Sigmoid colon (tissue), 6 donors: ENCODE measurements at regions not wholly inside any gene's neighbourhood (a gene's known extent, or its start where the extent isn't known, plus 50 kb on each side); places are given as distances from the start of the nearest gene placed in this dataset.

Experiments used
- DNase-seq: peaks from one replicate; pipeline ENCODE4 v3.0.0-alpha.2; 2019
- H3K27ac ChIP-seq, 4 donors: fragments of 200-600 bp; sonication (generic); one replicate each; pipeline ENCODE4 v1.5.1; 2016 to 2019; ENCODE audit warnings: mild to moderate bottlenecking in 1 of 4
- H3K27me3 ChIP-seq, 3 donors: fragments of 200-600 bp; sonication (generic); one replicate each; pipeline ENCODE4 v1.5.1; 2019; ENCODE audit warnings: mild to moderate bottlenecking in 1 of 3
- H3K36me3 ChIP-seq, 4 donors: fragments of 200-600 bp; sonication (generic); one replicate each; pipeline ENCODE4 v1.5.1; 2016 to 2019
- H3K4me1 ChIP-seq, 4 donors: fragments of 200-600 bp; sonication (generic); one replicate each; pipeline ENCODE4 v1.5.1; 2017 to 2019
- H3K4me3 ChIP-seq, 4 donors: fragments of 200-600 bp; sonication (generic); one replicate each; pipeline ENCODE4 v1.5.1; 2017 to 2019; ENCODE audit warnings: mild to moderate bottlenecking in 2 of 4, moderate library complexity in 1 of 4
- H3K9me3 ChIP-seq, 4 donors: fragments of 200-600 bp in 3 of 4; sonication (generic) in 3 of 4; one replicate each; pipeline versions ENCODE4 v1.5.1 to v1.6.1; 2013 to 2019
- EP300 ChIP-seq, 4 donors: sonication (generic); formaldehyde crosslinking; IDR thresholded peaks; one replicate each; pipeline ENCODE4 v1.6.1; 2017; ENCODE audit warnings: antibody characterized with exemption in 4 of 4
- POLR2A ChIP-seq, 2 donors: fragments of 450-650 bp; IDR thresholded peaks; one replicate each; pipeline ENCODE4 v1.6.1; 2016; ENCODE audit warnings: antibody characterized with exemption in 2 of 2, mild to moderate bottlenecking in 2 of 2, moderate library complexity in 2 of 2
- POLR2AphosphoS5 ChIP-seq, 4 donors: sonication (generic); formaldehyde crosslinking; IDR thresholded peaks; one replicate each; pipeline ENCODE4 v1.6.1; 2017; ENCODE audit warnings: antibody characterized with exemption in 4 of 4
- WGBS, 2 donors: extraction: QIAGEN DNeasy Blood & Tissue Kit; methylation state at CpG; one replicate each; pipeline ENCODE4 v1.1.7; 2013; 5-methylcytosine and 5-hydroxymethylcytosine counted together
- intact Hi-C: fragments of 100-400 bp; cut with DNase I; formaldehyde crosslinking; loops from one replicate; pipeline ENCODE4 v1.15.1; 2023
- TF ChIP-seq, protein P1 (sequence below), 4 experiments: fragments of 450-650 bp in 3 of 4; fragments of 200-600 bp in 1 of 4; IDR thresholded peaks; one replicate each; pipeline ENCODE4 v1.5.1; 2016 to 2019; ENCODE audit warnings: antibody characterized with exemption in 4 of 4, mild to moderate bottlenecking in 3 of 4, moderate library complexity in 2 of 4
- donor health status: healthy with polysubstance abuse.
- donor health status: healthy.

DNA sequence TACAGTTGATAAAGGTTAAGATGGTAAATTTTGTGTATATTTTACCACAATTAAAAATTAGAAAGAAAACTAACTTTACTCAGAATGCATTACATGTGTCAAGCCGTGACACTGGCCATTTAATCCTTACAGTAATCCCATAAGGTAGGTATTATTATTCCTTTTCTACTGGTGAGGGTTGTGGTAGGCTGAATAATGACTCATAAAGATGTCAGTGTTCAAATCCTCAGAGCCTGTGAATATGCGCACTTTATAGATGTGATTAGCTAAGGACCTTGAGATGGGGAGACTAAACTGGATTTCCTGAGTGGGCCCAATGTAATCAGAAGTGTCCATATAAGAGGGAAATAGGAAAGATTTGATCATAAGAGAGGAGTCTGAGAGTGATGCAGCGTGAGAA, 288.1 kb downstream of the TMEM167A start:
- Histone ChIP-seq H3K27ac (no peak overlapping the region), H3K36me3 (no peaks in the 10 kb centered on the region), H3K4me1 (no peaks in the 10 kb centered on the region), H3K9me3 (no peaks in the 10 kb centered on the region), H3K4me3 (no peak overlapping the region), H3K27me3 (no peaks in the 10 kb centered on the region)
- intact Hi-C loops = no loop called here
- no peak for DNase-seq
- WGBS, 2 donors = 88 to 91% methylated on average over 3 of the region's 3 CpGs
- TF ChIP-seq POLR2AphosphoS5 (IDR thresholded peaks at IDR 0.05) (no peak), EP300 (IDR thresholded peaks at IDR 0.05) (no peak), POLR2A (IDR thresholded peaks at IDR 0.05) (no peak)
- TF ChIP-seq, protein P1, sequence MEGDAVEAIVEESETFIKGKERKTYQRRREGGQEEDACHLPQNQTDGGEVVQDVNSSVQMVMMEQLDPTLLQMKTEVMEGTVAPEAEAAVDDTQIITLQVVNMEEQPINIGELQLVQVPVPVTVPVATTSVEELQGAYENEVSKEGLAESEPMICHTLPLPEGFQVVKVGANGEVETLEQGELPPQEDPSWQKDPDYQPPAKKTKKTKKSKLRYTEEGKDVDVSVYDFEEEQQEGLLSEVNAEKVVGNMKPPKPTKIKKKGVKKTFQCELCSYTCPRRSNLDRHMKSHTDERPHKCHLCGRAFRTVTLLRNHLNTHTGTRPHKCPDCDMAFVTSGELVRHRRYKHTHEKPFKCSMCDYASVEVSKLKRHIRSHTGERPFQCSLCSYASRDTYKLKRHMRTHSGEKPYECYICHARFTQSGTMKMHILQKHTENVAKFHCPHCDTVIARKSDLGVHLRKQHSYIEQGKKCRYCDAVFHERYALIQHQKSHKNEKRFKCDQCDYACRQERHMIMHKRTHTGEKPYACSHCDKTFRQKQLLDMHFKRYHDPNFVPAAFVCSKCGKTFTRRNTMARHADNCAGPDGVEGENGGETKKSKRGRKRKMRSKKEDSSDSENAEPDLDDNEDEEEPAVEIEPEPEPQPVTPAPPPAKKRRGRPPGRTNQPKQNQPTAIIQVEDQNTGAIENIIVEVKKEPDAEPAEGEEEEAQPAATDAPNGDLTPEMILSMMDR (IDR thresholded peaks at IDR 0.05) = no peak

DNA sequence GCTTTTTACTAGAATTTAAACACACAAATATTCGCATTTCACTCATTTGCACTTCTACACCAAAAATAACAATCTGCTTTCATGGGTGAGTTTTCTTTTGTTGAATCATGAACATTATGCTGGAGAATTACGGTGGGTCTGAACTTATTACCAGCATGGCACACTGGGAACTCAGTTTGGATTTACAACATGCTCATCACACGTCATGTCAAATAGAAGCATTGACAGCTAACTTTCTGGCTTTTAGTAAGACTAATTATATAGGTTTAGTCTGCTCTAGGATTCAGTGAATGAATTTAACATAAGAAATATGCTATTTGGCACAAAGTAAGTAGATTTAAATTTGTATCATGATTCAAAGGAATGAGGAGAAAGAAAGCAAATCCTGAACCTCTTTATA, 290.4 kb downstream of the TMEM167A start:
- DNase-seq = no peak

DNA sequence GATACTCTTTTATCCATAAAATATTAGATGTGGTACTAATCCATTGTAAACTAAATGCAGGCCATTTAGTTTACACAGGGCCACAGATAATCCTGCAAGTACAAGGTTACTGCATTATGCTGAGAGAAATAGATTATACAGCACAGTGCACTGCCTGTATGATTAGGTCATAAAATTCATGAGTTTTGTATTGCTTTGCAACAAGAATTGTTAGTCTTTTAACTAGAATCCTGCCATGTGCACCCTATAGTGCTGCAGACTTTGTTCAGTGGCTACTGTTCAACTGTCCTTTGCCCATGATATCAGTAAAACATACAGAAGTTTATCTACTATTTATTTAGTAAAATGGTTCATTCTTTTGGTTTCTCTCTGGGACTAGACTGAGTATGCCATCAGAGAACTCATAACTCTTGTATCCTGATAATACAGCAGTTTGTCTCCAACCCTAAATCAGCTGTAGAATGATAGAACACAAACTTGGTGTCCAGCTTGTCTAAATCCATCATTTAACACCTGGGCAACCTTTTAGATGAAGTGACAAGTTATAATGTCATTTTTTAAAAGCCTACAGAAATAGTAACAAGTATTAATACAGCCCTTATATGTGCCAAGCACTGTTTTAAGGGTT, 291.2 kb downstream of the TMEM167A start:
- Histone ChIP-seq H3K36me3 (no peaks in the 10 kb centered on the region), H3K4me3 (no peak overlapping the region), H3K4me1 (no peaks in the 10 kb centered on the region), H3K9me3 (no peaks in the 10 kb centered on the region), H3K27me3 (no peaks in the 10 kb centered on the region), H3K27ac (no peak overlapping the region)
- intact Hi-C loops = no loop called here
- TF ChIP-seq POLR2AphosphoS5 (IDR thresholded peaks at IDR 0.05) (no peak), EP300 (IDR thresholded peaks at IDR 0.05) (no peak), POLR2A (IDR thresholded peaks at IDR 0.05) (no peak)
- TF ChIP-seq, protein P1 (IDR thresholded peaks at IDR 0.05) = no peak
- no peak for DNase-seq

More for the DNA sequence above, 290.4 kb downstream of the TMEM167A start:
- 92 to 94% methylated on average over 3 of the region's 3 CpGs for WGBS, 2 donors
- TF ChIP-seq, protein P1 (IDR thresholded peaks at IDR 0.05) = no peak
- TF ChIP-seq EP300 (IDR thresholded peaks at IDR 0.05) = no peak
- no peak for TF ChIP-seq POLR2A (IDR thresholded peaks at IDR 0.05)
- TF ChIP-seq POLR2AphosphoS5 (IDR thresholded peaks at IDR 0.05) = no peak
- Histone ChIP-seq H3K27me3 (no peaks in the 10 kb centered on the region), H3K36me3 (no peaks in the 10 kb centered on the region), H3K9me3 (no peaks in the 10 kb centered on the region), H3K4me3 (no peak overlapping the region), H3K4me1 (no peaks in the 10 kb centered on the region), H3K27ac (no peak overlapping the region)
- intact Hi-C loops = no loop called here

DNA sequence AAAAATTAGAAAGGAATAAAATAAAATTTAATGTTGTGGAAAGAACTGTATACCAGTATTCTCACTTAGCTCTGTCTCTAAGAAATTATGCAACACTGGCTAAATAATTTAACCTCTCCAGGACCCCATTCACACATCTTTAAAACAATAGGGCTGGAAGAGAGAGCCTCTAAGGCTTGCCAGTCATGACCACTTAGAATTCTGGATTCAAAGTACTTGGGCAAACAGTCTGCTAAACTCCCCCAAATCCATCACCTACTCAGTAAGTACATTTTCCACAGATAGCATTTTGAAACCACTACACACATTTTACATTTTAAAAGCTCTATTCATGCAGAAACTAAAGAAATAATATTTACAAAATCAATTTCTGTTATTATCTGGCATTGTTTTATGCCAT, 291.7 kb downstream of the TMEM167A start:
- Histone ChIP-seq H3K36me3 (no peaks in the 10 kb centered on the region), H3K4me3 (no peak overlapping the region), H3K4me1 (no peaks in the 10 kb centered on the region), H3K9me3 (no peaks in the 10 kb centered on the region), H3K27ac (no peak overlapping the region), H3K27me3 (no peaks in the 10 kb centered on the region)
- no peak for TF ChIP-seq POLR2A (IDR thresholded peaks at IDR 0.05)
- no peak for TF ChIP-seq POLR2AphosphoS5 (IDR thresholded peaks at IDR 0.05)
- TF ChIP-seq, protein P1 (IDR thresholded peaks at IDR 0.05) = no peak
- TF ChIP-seq EP300 (IDR thresholded peaks at IDR 0.05) = no peak
- intact Hi-C loops = no loop called here
- no peak for DNase-seq

DNA sequence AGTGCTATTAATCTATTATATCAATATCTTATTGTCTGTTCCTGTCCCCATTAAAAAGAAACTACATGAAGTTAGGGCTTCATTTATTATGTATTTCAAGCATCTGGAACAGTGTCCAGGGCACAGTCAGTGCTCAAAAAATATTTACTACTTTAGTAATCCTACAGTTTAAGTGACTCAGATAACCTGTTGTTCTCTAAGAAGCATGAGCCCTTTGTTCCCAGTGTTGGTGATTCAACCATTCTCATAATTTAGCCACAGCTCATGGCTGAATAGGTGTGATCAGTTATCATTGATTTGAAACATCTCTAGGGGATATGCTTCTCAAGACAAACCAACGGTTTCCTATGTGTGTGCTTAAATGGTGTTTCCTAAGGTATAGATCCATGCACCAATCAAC, 292.7 kb downstream of the TMEM167A start:
- TF ChIP-seq POLR2A (IDR thresholded peaks at IDR 0.05) = no peak
- TF ChIP-seq EP300 (IDR thresholded peaks at IDR 0.05) = no peak
- TF ChIP-seq, protein P1 (IDR thresholded peaks at IDR 0.05) = no peak
- no peak for TF ChIP-seq POLR2AphosphoS5 (IDR thresholded peaks at IDR 0.05)
- Histone ChIP-seq H3K27me3 (no peaks in the 10 kb centered on the region), H3K36me3 (no peaks in the 10 kb centered on the region), H3K4me1 (no peaks in the 10 kb centered on the region), H3K27ac (no peak overlapping the region), H3K9me3 (no peaks in the 10 kb centered on the region), H3K4me3 (no peak overlapping the region)
- WGBS, 2 donors = 91 to 97% methylated on average over 1 of the region's 1 CpG
- intact Hi-C loops = no loop called here
- no peak for DNase-seq
